Common myeloid progenitor, CD34-positive (primary cell): ENCODE measurements at regions not wholly inside any gene's neighbourhood (a gene's known extent, or its start where the extent isn't known, plus 50 kb on each side); places are given as distances from the start of the nearest gene placed in this dataset.

ENCODE experiments used
- CTCF ChIA-PET: fragments of 350-600 bp; sonication (Branson Sonifier 250); formaldehyde crosslinking; loops from one replicate; lab custom pipeline; 2021; ENCODE audit warnings: antibody characterized with exemption; lab: Charles Lee
- POLR2A ChIA-PET: fragments of 350-600 bp; sonication (Branson Sonifier 250); formaldehyde crosslinking; loops from one replicate; lab custom pipeline; 2021; ENCODE audit warnings: antibody characterized with exemption; lab: Charles Lee
- DNase-seq, 3 donors: peaks; one replicate each; pipeline versions ENCODE4 v3.0.0 to v3.0.0-alpha.2; 2013
- H3K27ac ChIP-seq, 2 experiments: 1 replicate in 1 of 2; 2 replicates in 1 of 2; pipeline ENCODE4 v1.7.0; 2013; ENCODE audit warnings: inconsistent platforms in 2 of 2, low read length in 2 of 2, mild to moderate bottlenecking in 2 of 2, low read depth in 1 of 2, moderate library complexity in 1 of 2; ENCODE audit not compliant: severe bottlenecking in 2 of 2, insufficient read depth in 1 of 2, poor library complexity in 1 of 2
- H3K27me3 ChIP-seq, 5 experiments: replicated peaks in 2 of 5; 1 replicate in 3 of 5; 2 replicates in 2 of 5; pipeline versions ENCODE4 v1.6.1 to v1.7.0; 2013; ENCODE audit warnings: low read length in 4 of 5, mild to moderate bottlenecking in 2 of 5, moderate library complexity in 2 of 5, inconsistent platforms in 1 of 5; ENCODE audit not compliant: insufficient read depth in 5 of 5, control insufficient read depth in 4 of 5
- H3K36me3 ChIP-seq, 4 experiments: 1 replicate in 2 of 4; 2 replicates in 2 of 4; pipeline versions ENCODE4 v1.6.1 to v1.7.0; 2013; ENCODE audit warnings: low read length in 3 of 4, control low read depth in 1 of 4, mild to moderate bottlenecking in 1 of 4; ENCODE audit not compliant: control insufficient read depth in 4 of 4, insufficient read depth in 4 of 4
- H3K4me1 ChIP-seq, 4 experiments: 1 replicate in 3 of 4; 2 replicates in 1 of 4; pipeline versions ENCODE4 v1.6.1 to v1.7.1; 2013; ENCODE audit warnings: low read length in 3 of 4, mild to moderate bottlenecking in 3 of 4, control low read depth in 1 of 4, inconsistent platforms in 1 of 4, moderate library complexity in 1 of 4; ENCODE audit not compliant: control insufficient read depth in 4 of 4, insufficient read depth in 4 of 4; ENCODE audit errors: control extremely low read depth in 1 of 4
- H3K4me3 ChIP-seq, 7 experiments: 1 replicate in 4 of 7; 2 replicates in 3 of 7; pipeline versions ENCODE4 v1.5.1 to v1.7.0; 2013; ENCODE audit warnings: mild to moderate bottlenecking in 7 of 7, low read length in 6 of 7, moderate library complexity in 6 of 7, inconsistent platforms in 2 of 7, low read depth in 2 of 7, control low read depth in 1 of 7; ENCODE audit not compliant: insufficient read depth in 4 of 7, control insufficient read depth in 1 of 7; ENCODE audit errors: extremely low read depth in 1 of 7
- H3K9me3 ChIP-seq, 5 experiments: 1 replicate in 4 of 5; 2 replicates in 1 of 5; pipeline versions ENCODE4 v1.6.1 to v1.7.1; 2013; ENCODE audit warnings: low read length in 4 of 5, mild to moderate bottlenecking in 2 of 5, inconsistent platforms in 1 of 5, low read depth in 1 of 5, moderate library complexity in 1 of 5; ENCODE audit not compliant: control insufficient read depth in 4 of 5, insufficient read depth in 2 of 5; ENCODE audit errors: control extremely low read depth in 1 of 5
- WGBS: methylation state at CpG from one replicate; pipeline ENCODE4 v1.1.5; 2013; ENCODE audit not compliant: insufficient coverage; 5-methylcytosine and 5-hydroxymethylcytosine counted together

- H3K4me1 ChIP-seq: no peaks in the 10 kb centered on the region
- POLR2A ChIA-PET: no interaction called here
- DNase-seq: no peak
- peaks cover 0 to 3% (median 0%) of the 10 kb centered on the region in 5 experiments for H3K27me3 ChIP-seq
- no peaks in the 10 kb centered on the region for H3K36me3 ChIP-seq
- H3K9me3 ChIP-seq: no peaks in the 10 kb centered on the region
- no peak overlapping the region for H3K27ac ChIP-seq
- WGBS: 88% methylated on average over 2 of the region's 2 CpGs
- no peak overlapping the region for H3K4me3 ChIP-seq
- CTCF ChIA-PET: no interaction called here
Observed at GRCh38 chr3:66744986-66745385, 244.2 kb upstream of the LRIG1 start.

- no peak overlapping the region for H3K27ac ChIP-seq
- no peak for DNase-seq
- CTCF ChIA-PET: no interaction called here
- H3K4me3 ChIP-seq: no peak overlapping the region
- H3K4me1 ChIP-seq: no peaks in the 10 kb centered on the region
- peaks cover 0 to 2% (median 0%) of the 10 kb centered on the region in 5 experiments for H3K27me3 ChIP-seq
- no peaks in the 10 kb centered on the region for H3K36me3 ChIP-seq
- POLR2A ChIA-PET: no interaction called here
- 93% methylated on average over 6 of the region's 6 CpGs for WGBS
- H3K9me3 ChIP-seq: no peaks in the 10 kb centered on the region
Observed at GRCh38 chr3:66747261-66747660, 246.4 kb upstream of the LRIG1 start.

DNA sequence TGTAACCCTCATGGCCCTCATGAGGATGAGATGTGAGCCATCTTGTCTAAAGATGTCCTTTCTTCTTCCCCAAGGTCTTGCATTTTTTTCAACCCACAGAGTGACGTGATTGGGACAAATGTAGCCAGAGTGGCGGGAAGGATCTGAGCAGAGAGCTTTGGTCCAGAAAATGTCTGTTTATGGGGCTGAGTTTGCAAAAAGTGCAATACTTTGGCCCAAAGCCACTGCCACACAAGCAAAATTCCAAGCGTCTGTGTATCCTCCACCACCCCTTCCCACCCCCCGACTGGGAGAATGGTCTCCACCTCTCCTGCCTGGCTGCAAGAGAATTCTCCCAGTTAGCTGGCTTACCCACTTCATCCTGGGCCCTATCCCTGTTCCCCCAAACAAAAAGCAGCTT lies 246.9 kb upstream of the LRIG1 start:
- H3K9me3 ChIP-seq: no peaks in the 10 kb centered on the region
- 97% methylated on average over 4 of the region's 4 CpGs for WGBS
- no peaks in the 10 kb centered on the region for H3K4me1 ChIP-seq
- POLR2A ChIA-PET: no interaction called here
- no peak overlapping the region for H3K4me3 ChIP-seq
- no peaks in the 10 kb centered on the region for H3K36me3 ChIP-seq
- DNase-seq: no peak
- CTCF ChIA-PET: no interaction called here
- H3K27ac ChIP-seq: no peak overlapping the region
- peaks cover 0 to 2% (median 0%) of the 10 kb centered on the region in 5 experiments for H3K27me3 ChIP-seq

- no peaks in the 10 kb centered on the region for H3K4me1 ChIP-seq
- CTCF ChIA-PET: no interaction called here
- 100% methylated on average over 1 of the region's 2 CpGs for WGBS
Observed at GRCh38 chr3:66748175-66748876, 247.5 kb upstream of the LRIG1 start.

GRCh38 chr3:66751842-66752241 lies 246.3 kb upstream of the KBTBD8 start:
- Histone ChIP-seq H3K9me3 (no peaks in the 10 kb centered on the region), H3K36me3 (no peaks in the 10 kb centered on the region), H3K4me1 (no peaks in the 10 kb centered on the region), H3K27ac (no peak overlapping the region), H3K27me3 (peaks cover 0 to 4% (median 0%) of the 10 kb centered on the region in 5 experiments), H3K4me3 (no peak overlapping the region)
- ChIA-PET CTCF (interaction anchor here (1.3 kb wide), 1 partner anchor 70 kb away, joined by 3 read pairs; no protein-coding TSS in a partner anchor), POLR2A (interaction anchor here (0.6 kb wide), 1 partner anchor 9 kb away, joined by 3 read pairs; no protein-coding TSS in a partner anchor)
- 100% methylated on average over 1 of the region's 3 CpGs for WGBS
- DNase-seq: no peak

More at GRCh38 chr3:66748175-66748876, 247.5 kb upstream of the LRIG1 start:
- Histone ChIP-seq H3K27ac (no peak overlapping the region), H3K27me3 (peaks cover 0 to 4% (median 0%) of the 10 kb centered on the region in 5 experiments), H3K4me3 (no peak overlapping the region), H3K9me3 (no peaks in the 10 kb centered on the region), H3K36me3 (no peaks in the 10 kb centered on the region)
- POLR2A ChIA-PET: no interaction called here
- no peak for DNase-seq

DNA sequence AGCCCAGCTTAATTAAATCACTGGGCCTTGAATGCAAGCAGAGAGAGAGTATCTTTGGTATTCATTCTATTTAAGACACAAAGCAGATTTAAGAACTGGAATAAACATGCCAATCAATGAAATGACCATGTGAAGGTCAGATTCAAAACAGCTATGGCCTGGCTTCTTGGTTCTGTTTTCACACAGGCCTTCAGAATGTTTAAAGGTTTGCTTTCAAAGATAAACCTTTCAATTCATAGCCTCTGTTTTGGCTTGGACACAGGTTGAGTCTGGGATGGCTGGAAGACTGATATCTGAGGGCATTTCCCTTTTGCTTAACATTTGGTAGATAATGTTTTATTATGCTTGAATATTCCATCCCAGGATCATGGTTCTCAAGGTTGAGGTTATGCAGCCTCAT lies 244.4 kb upstream of the KBTBD8 start:
- H3K27me3 ChIP-seq: peaks cover 0 to 2% (median 0%) of the 10 kb centered on the region in 5 experiments
- peaks cover 0 to 1% (median 0%) of the 10 kb centered on the region in 5 experiments for H3K9me3 ChIP-seq
- H3K4me3 ChIP-seq: no peak overlapping the region
- H3K36me3 ChIP-seq: no peaks in the 10 kb centered on the region
- no peaks in the 10 kb centered on the region for H3K4me1 ChIP-seq
- ChIA-PET POLR2A (no interaction called here), CTCF (no interaction called here)
- no peak overlapping the region for H3K27ac ChIP-seq
- DNase-seq: no peak

GRCh38 chr3:66754613-66755012 lies 243.5 kb upstream of the KBTBD8 start:
- Histone ChIP-seq H3K36me3 (no peaks in the 10 kb centered on the region), H3K27ac (no peak overlapping the region), H3K4me1 (no peaks in the 10 kb centered on the region), H3K9me3 (peaks cover 0 to 1% (median 0%) of the 10 kb centered on the region in 5 experiments), H3K27me3 (peaks cover 0 to 2% (median 0%) of the 10 kb centered on the region in 5 experiments), H3K4me3 (no peak overlapping the region)
- no peak for DNase-seq
- ChIA-PET POLR2A (no interaction called here), CTCF (interaction anchor here (1.3 kb wide), 1 partner anchor 346 kb away, joined by 3 read pairs; no protein-coding TSS in a partner anchor)
- 98% methylated on average over 7 of the region's 7 CpGs for WGBS
